ENCODE measurements at regions not wholly inside any gene's neighbourhood (a gene's known extent, or its start where the extent isn't known, plus 50 kb on each side); places are given as distances from the start of the nearest gene placed in this dataset.

- TF ChIP-seq CTCF (IDR thresholded peaks at IDR 0.05) (no peak), EP300 (IDR thresholded peaks at IDR 0.05) (no peak), POLR2AphosphoS5 (IDR thresholded peaks at IDR 0.05) (no peak)
Observed at GRCh38 chr16:86403541-86404163, 106.7 kb upstream of the FOXF1 start.
